PC-3 (cell line): ENCODE measurements at regions not wholly inside any gene's neighbourhood (a gene's known extent, or its start where the extent isn't known, plus 50 kb on each side); places are given as distances from the start of the nearest gene placed in this dataset.

Experiments
- ATAC-seq: fragments of 200-7000 bp; cut with Tn5 transposase; 2 replicates; pipeline ENCODE4 v1.9.1; 2020; ENCODE audit warnings: mild to moderate bottlenecking, moderate library complexity
- BruUV-seq: library from RNA; stranded (reverse); fragments of 400-500 nt; replicated peaks from 2 replicates; lab custom pipeline; 2021; lab: Mats Ljungman, UMichigan
- CTCF ChIA-PET: fragments of 300-600 bp; sonication (Branson Sonifier 250); formaldehyde crosslinking; loops from one replicate; lab custom pipeline; 2022; ENCODE audit warnings: antibody characterized with exemption; lab: Charles Lee
- POLR2A ChIA-PET: fragments of 300-600 bp; sonication (Branson Sonifier 250); formaldehyde crosslinking; loops from one replicate; lab custom pipeline; 2022; ENCODE audit warnings: antibody characterized with exemption; ENCODE audit not compliant: unreplicated experiment; lab: Charles Lee
- DNase-seq: peaks from one replicate; pipeline ENCODE4 v3.0.0-alpha.2; 2015
- H2AFZ ChIP-seq: fragments of 300-600 bp; sonication (generic); 2 replicates; pipeline ENCODE4 v1.6.0; 2016; ENCODE audit warnings: antibody characterized with exemption, low read length
- H3F3A ChIP-seq: fragments of 300-600 bp; sonication (generic); one replicate; pipeline ENCODE4 v1.6.0; 2017; ENCODE audit warnings: antibody characterized with exemption, low read length, control low read depth, mild to moderate bottlenecking; ENCODE audit not compliant: unreplicated experiment
- H3K27ac ChIP-seq: fragments of 300-600 bp; sonication (generic); 2 replicates; pipeline ENCODE4 v1.5.1; 2016; ENCODE audit warnings: mild to moderate bottlenecking, low read length
- H3K27me3 ChIP-seq: fragments of 300-600 bp; sonication (generic); 2 replicates; pipeline ENCODE4 v1.6.1; 2016; ENCODE audit warnings: low read length, mixed read lengths
- H3K36me3 ChIP-seq: fragments of 300-600 bp; sonication (generic); 2 replicates; pipeline ENCODE4 v1.6.1; 2016; ENCODE audit warnings: low read depth, mixed run types, low read length, mixed read lengths
- H3K4me1 ChIP-seq: fragments of 300-600 bp; sonication (generic); 2 replicates; pipeline ENCODE4 v1.5.1; 2016; ENCODE audit warnings: low read length; ENCODE audit not compliant: insufficient read depth
- H3K4me2 ChIP-seq: fragments of 300-600 bp; sonication (generic); 2 replicates; pipeline ENCODE4 v1.6.0; 2016; ENCODE audit warnings: low read length
- H3K4me3 ChIP-seq: fragments of 300-600 bp; sonication (generic); 2 replicates; pipeline ENCODE4 v1.5.1; 2016; ENCODE audit warnings: mild to moderate bottlenecking, low read length, mixed read lengths
- H3K79me2 ChIP-seq: fragments of 300-600 bp; sonication (generic); 2 replicates; pipeline ENCODE4 v1.6.1; 2017; ENCODE audit warnings: low read length, mixed read lengths
- H3K9ac ChIP-seq: fragments of 300-600 bp; sonication (generic); 2 replicates; pipeline ENCODE4 v1.6.0; 2016; ENCODE audit warnings: mild to moderate bottlenecking, low read length
- H3K9me2 ChIP-seq: fragments of 300-600 bp; sonication (generic); replicated peaks from 2 replicates; pipeline ENCODE4 v1.6.1; 2016; ENCODE audit warnings: mixed run types, low read length, mixed read lengths
- H3K9me3 ChIP-seq: fragments of 300-600 bp; sonication (generic); 2 replicates; pipeline ENCODE4 v1.6.1; 2016; ENCODE audit warnings: low read length, mixed read lengths
- H4K20me1 ChIP-seq: fragments of 300-600 bp; sonication (generic); 2 replicates; pipeline ENCODE4 v1.6.1; 2016; ENCODE audit warnings: low read length, mixed read lengths
- EZH2 ChIP-seq: fragments of 300-600 bp; sonication (generic); IDR thresholded peaks from one replicate; pipeline ENCODE4 v1.6.1; 2017; ENCODE audit warnings: antibody characterized with exemption, mild to moderate bottlenecking, low read length; ENCODE audit not compliant: unreplicated experiment
- EZH2phosphoT487 ChIP-seq: fragments of 300-600 bp; sonication (generic); IDR thresholded peaks from 2 replicates; pipeline ENCODE4 v1.6.1; 2018; ENCODE audit warnings: mild to moderate bottlenecking, antibody characterized with exemption, low read length, borderline replicate concordance
- intact Hi-C: fragments of 100-400 bp; cut with micrococcal nuclease; formaldehyde crosslinking; loops from 2 replicates; pipeline ENCODE4 v1.9.0; 2023
- TF ChIP-seq, protein P1 (sequence below): fragments of 300-600 bp; sonication (generic); conservative IDR thresholded peaks from 2 replicates; pipeline ENCODE4 v1.5.1; 2017; ENCODE audit warnings: antibody characterized with exemption, low read depth, mild to moderate bottlenecking, low read length

DNA sequence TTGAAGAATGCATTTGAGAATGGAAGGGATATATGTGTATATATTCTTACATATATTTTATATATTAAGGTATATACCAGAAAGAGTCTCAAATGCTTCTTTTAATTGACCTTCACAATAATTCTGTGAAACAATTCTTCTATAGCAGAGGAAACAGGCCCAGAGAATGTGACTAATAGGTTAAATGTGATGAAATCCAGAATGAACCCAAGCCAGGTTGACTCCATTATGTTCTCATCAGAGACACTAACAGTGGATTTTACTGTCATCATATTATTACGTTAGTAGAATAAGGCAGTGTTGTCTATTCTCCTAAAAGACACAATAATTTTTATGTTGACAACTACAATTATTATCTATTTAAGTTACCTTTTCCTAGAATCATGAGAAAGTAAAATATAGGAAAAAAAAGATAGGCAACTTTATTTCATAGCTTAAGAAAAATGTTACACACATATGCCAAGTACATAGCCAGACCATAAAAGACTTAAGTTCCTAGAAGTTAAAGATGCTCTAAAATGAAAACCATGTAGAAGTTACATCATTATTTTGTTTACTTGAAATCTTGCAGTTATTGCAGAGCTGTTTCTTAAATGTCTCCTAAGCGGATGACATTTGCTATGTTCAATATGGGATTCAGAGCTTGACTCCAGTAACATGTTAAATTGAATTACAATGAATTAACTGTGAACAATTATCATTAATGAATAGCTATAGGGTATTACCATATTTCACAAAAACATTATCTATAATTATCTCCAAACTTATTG is 56.2 kb upstream of the ANKRD50 start:
- Histone ChIP-seq H3K79me2 (no peaks in the 10 kb centered on the region), H2AFZ (no peak overlapping the region), H3K4me1 (no peaks in the 10 kb centered on the region), H3K4me2 (no peak overlapping the region), H3K27ac (no peak overlapping the region), H3K9me2 (no peaks in the 10 kb centered on the region), H3K36me3 (no peaks in the 10 kb centered on the region), H3K4me3 (no peak overlapping the region), H4K20me1 (no peaks in the 10 kb centered on the region), H3K27me3 (no peaks in the 10 kb centered on the region), H3F3A (no peaks in the 10 kb centered on the region), H3K9me3 (no peaks in the 10 kb centered on the region), H3K9ac (no peak overlapping the region)
- intact Hi-C loops: no loop called here
- ChIA-PET POLR2A (no interaction called here), CTCF (no interaction called here)
- ATAC-seq (no peak), DNase-seq (no peak)
- BruUV-seq: no TSS peak
- TF ChIP-seq, protein P1, sequence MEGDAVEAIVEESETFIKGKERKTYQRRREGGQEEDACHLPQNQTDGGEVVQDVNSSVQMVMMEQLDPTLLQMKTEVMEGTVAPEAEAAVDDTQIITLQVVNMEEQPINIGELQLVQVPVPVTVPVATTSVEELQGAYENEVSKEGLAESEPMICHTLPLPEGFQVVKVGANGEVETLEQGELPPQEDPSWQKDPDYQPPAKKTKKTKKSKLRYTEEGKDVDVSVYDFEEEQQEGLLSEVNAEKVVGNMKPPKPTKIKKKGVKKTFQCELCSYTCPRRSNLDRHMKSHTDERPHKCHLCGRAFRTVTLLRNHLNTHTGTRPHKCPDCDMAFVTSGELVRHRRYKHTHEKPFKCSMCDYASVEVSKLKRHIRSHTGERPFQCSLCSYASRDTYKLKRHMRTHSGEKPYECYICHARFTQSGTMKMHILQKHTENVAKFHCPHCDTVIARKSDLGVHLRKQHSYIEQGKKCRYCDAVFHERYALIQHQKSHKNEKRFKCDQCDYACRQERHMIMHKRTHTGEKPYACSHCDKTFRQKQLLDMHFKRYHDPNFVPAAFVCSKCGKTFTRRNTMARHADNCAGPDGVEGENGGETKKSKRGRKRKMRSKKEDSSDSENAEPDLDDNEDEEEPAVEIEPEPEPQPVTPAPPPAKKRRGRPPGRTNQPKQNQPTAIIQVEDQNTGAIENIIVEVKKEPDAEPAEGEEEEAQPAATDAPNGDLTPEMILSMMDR: no peak
- TF ChIP-seq EZH2 (no peak), EZH2phosphoT487 (no peak)

DNA sequence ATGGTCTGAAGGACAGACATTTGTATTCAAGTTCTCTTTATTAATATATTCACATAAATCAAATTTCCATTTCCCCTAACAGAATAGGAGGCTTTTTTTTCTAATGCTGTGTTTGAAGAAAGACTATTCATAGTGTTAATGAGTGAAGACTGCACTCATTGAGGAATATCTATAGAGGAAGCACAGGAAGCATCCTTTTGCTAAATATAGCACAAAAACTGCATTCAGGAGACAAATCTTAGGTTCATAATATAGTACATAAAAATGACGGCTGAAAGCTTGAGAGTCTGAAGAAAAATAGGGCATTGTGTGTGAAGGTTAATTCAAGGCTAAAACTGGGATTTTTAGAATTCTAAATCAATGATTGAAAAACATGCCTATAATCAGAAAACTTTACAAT is 50.4 kb upstream of the ANKRD50 start:
- intact Hi-C loops: no loop called here
- H3K27me3 ChIP-seq: no peaks in the 10 kb centered on the region
- POLR2A ChIA-PET: no interaction called here
- no peaks in the 10 kb centered on the region for H3K79me2 ChIP-seq
- TF ChIP-seq, protein P1: no peak
- TF ChIP-seq EZH2 (no peak), EZH2phosphoT487 (no peak)
- H2AFZ ChIP-seq: no peak overlapping the region
- no peak overlapping the region for H3K9ac ChIP-seq
- CTCF ChIA-PET: no interaction called here
- H3K27ac ChIP-seq: no peak overlapping the region
- DNase-seq: no peak
- H3K4me3 ChIP-seq: no peak overlapping the region
- H3K4me1 ChIP-seq: no peaks in the 10 kb centered on the region
- H3F3A ChIP-seq: no peaks in the 10 kb centered on the region
- BruUV-seq: no TSS peak
- H3K9me2 ChIP-seq: no peaks in the 10 kb centered on the region
- ATAC-seq: no peak
- no peaks in the 10 kb centered on the region for H4K20me1 ChIP-seq
- H3K36me3 ChIP-seq: no peaks in the 10 kb centered on the region
- no peaks in the 10 kb centered on the region for H3K9me3 ChIP-seq
- no peak overlapping the region for H3K4me2 ChIP-seq
